ENCODE measurements at regions not wholly inside any gene's neighbourhood (a gene's known extent, or its start where the extent isn't known, plus 50 kb on each side); places are given as distances from the start of the nearest gene placed in this dataset.

DNA sequence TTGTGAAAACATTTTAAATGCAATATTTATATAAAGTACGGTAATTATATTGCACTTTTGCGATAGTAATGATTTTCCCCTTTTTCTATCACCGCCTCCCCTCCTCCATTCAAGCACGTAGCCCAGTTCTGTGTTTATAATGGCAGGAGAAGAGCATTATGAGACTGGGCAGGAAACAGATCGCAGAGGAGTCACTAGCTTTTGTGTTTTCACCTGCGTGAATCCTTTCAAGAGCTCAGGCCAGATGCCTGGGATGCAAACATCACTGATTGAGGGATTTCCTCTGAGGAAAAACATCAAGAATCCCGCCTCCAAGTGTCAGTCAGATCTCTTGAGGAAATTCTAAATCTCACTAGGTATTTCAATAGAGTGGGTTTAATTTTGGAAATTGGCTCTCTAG is 178.4 kb upstream of the FN1 start:
- TF ChIP-seq CTCF (conservative IDR thresholded peaks at IDR 0.05; ENCODE audit: low read depth, low read length) (no peak), EZH2 (IDR thresholded peaks at IDR 0.05; ENCODE audit: low read length, unreplicated experiment) (no peak)
